ENCODE measurements at regions not wholly inside any gene's neighbourhood (a gene's known extent, or its start where the extent isn't known, plus 50 kb on each side); places are given as distances from the start of the nearest gene placed in this dataset.

GRCh38 chr18:5726011-5726410, 169.3 kb downstream of the TMEM200C start:
- H3K9me3 Mint-ChIP-seq (ENCODE audit: low read depth), result no peaks in the 10 kb centered on the region

GRCh38 chr18:5721924-5722323, 173.4 kb downstream of the TMEM200C start:
- DNase-seq (ENCODE audit: low spot score), result no peak
- H3K4me3 Mint-ChIP-seq (ENCODE audit: unreplicated experiment), result no peak overlapping the region
- no peak overlapping the region for H3K27ac Mint-ChIP-seq (ENCODE audit: unreplicated experiment)
- H3K4me1 Mint-ChIP-seq (ENCODE audit: low read depth), result no peaks in the 10 kb centered on the region
- peaks cover 17% of the 10 kb centered on the region for H3K27me3 Mint-ChIP-seq (ENCODE audit: low read depth)
- H3K36me3 Mint-ChIP-seq (ENCODE audit: low read depth), result no peaks in the 10 kb centered on the region
- no peaks in the 10 kb centered on the region for H3K9me3 Mint-ChIP-seq (ENCODE audit: low read depth)
- TF ChIP-seq, protein P1, sequence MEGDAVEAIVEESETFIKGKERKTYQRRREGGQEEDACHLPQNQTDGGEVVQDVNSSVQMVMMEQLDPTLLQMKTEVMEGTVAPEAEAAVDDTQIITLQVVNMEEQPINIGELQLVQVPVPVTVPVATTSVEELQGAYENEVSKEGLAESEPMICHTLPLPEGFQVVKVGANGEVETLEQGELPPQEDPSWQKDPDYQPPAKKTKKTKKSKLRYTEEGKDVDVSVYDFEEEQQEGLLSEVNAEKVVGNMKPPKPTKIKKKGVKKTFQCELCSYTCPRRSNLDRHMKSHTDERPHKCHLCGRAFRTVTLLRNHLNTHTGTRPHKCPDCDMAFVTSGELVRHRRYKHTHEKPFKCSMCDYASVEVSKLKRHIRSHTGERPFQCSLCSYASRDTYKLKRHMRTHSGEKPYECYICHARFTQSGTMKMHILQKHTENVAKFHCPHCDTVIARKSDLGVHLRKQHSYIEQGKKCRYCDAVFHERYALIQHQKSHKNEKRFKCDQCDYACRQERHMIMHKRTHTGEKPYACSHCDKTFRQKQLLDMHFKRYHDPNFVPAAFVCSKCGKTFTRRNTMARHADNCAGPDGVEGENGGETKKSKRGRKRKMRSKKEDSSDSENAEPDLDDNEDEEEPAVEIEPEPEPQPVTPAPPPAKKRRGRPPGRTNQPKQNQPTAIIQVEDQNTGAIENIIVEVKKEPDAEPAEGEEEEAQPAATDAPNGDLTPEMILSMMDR (IDR thresholded peaks at IDR 0.05), result no peak

More at GRCh38 chr18:5726011-5726410, 169.3 kb downstream of the TMEM200C start:
- Mint-ChIP-seq H3K4me1 (ENCODE audit: low read depth) (no peaks in the 10 kb centered on the region), H3K4me3 (ENCODE audit: unreplicated experiment) (no peak overlapping the region), H3K27ac (ENCODE audit: unreplicated experiment) (no peak overlapping the region), H3K36me3 (ENCODE audit: low read depth) (no peaks in the 10 kb centered on the region), H3K27me3 (ENCODE audit: low read depth) (peaks cover 23% of the 10 kb centered on the region)
- TF ChIP-seq, protein P1 (IDR thresholded peaks at IDR 0.05), result no peak
- DNase-seq (ENCODE audit: low spot score), result no peak

GRCh38 chr18:5720132-5720531, 175.2 kb downstream of the TMEM200C start:
- DNase-seq (ENCODE audit: low spot score), result no peak
- H3K27me3 Mint-ChIP-seq (ENCODE audit: low read depth), result peaks cover 20% of the 10 kb centered on the region
- H3K4me3 Mint-ChIP-seq (ENCODE audit: unreplicated experiment), result no peak overlapping the region
- TF ChIP-seq, protein P1 (IDR thresholded peaks at IDR 0.05), result no peak
- H3K36me3 Mint-ChIP-seq (ENCODE audit: low read depth), result no peaks in the 10 kb centered on the region
- H3K9me3 Mint-ChIP-seq (ENCODE audit: low read depth), result no peaks in the 10 kb centered on the region
- H3K27ac Mint-ChIP-seq (ENCODE audit: unreplicated experiment), result no peak overlapping the region
- no peaks in the 10 kb centered on the region for H3K4me1 Mint-ChIP-seq (ENCODE audit: low read depth)

DNA sequence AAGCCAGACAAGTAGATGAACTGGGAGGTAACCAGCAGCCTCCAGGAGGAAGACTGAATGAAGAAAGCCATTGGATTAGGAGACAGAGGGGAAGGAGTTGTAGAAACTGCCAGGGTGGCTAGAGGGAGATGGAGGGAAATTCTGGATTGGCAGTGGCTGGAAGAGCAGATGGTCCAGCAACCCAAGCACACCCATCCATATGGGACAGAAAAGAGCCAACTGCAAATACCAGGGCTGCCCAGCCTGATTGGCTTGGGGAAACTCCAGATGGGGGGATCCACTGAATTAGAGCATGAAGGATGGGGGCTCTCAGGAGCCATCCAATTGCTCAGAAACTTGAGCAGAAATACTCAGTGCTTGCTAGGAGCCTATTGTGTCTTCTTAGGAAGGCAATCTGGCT, 173.5 kb upstream of the EPB41L3 start:
- no peaks in the 10 kb centered on the region for H3K36me3 Mint-ChIP-seq (ENCODE audit: low read depth)
- H3K4me3 Mint-ChIP-seq (ENCODE audit: unreplicated experiment), result no peak overlapping the region
- no peaks in the 10 kb centered on the region for H3K9me3 Mint-ChIP-seq (ENCODE audit: low read depth)
- H3K27ac Mint-ChIP-seq (ENCODE audit: unreplicated experiment), result no peak overlapping the region
- TF ChIP-seq, protein P1 (IDR thresholded peaks at IDR 0.05), result no peak
- H3K4me1 Mint-ChIP-seq (ENCODE audit: low read depth), result no peaks in the 10 kb centered on the region
- H3K27me3 Mint-ChIP-seq (ENCODE audit: low read depth), result peaks cover 24% of the 10 kb centered on the region
- DNase-seq (ENCODE audit: low spot score), result no peak

- Mint-ChIP-seq H3K4me1 (ENCODE audit: low read depth) (no peaks in the 10 kb centered on the region), H3K9me3 (ENCODE audit: low read depth) (no peaks in the 10 kb centered on the region), H3K4me3 (ENCODE audit: unreplicated experiment) (no peak overlapping the region), H3K27ac (ENCODE audit: unreplicated experiment) (no peak overlapping the region), H3K36me3 (ENCODE audit: low read depth) (no peaks in the 10 kb centered on the region), H3K27me3 (ENCODE audit: low read depth) (peaks cover 12% of the 10 kb centered on the region)
- TF ChIP-seq, protein P1 (IDR thresholded peaks at IDR 0.05), result no peak
- no peak for DNase-seq (ENCODE audit: low spot score)
These were observed 166.9 kb upstream of the EPB41L3 start for GRCh38 chr18:5710676-5711075.

Data from chondrocyte (in vitro differentiated cells).